HepG2 (cell line): ENCODE measurements at regions not wholly inside any gene's neighbourhood (a gene's known extent, or its start where the extent isn't known, plus 50 kb on each side); places are given as distances from the start of the nearest gene placed in this dataset.
A peak's percentile ranks its signal among the peaks of the same experiment; 100 is the strongest.

Experiments used
- AHDC1 ChIP-seq: sonication (generic); formaldehyde crosslinking; IDR thresholded peaks from 2 replicates; pipeline ENCODE4 v1.5.1; 2020; ENCODE audit warnings: mild to moderate bottlenecking, missing genetic modification reagents, borderline replicate concordance
- EZH2 ChIP-seq: conservative IDR thresholded peaks from 2 replicates; pipeline ENCODE4 v1.6.1; 2012; ENCODE audit warnings: mild to moderate bottlenecking, low read depth, low read length, moderate library complexity
- FOXA1 ChIP-seq, 2 experiments: fragments of 450-650 bp in 1 of 2; sonication (generic) in 1 of 2; formaldehyde crosslinking in 1 of 2; IDR thresholded peaks; 2 replicates each; pipeline versions ENCODE4 v1.4.0 to v1.6.1; 2016 to 2020; ENCODE audit warnings: missing genetic modification reagents in 1 of 2
- FOXC1 ChIP-seq: sonication (generic); formaldehyde crosslinking; IDR thresholded peaks from 2 replicates; pipeline ENCODE4 v1.8.0; 2022; ENCODE audit warnings: mild to moderate bottlenecking, missing genetic modification reagents, borderline replicate concordance
- FOXP4 ChIP-seq: sonication (generic); formaldehyde crosslinking; IDR thresholded peaks from 2 replicates; pipeline ENCODE4 v1.4.0; 2020; ENCODE audit warnings: missing genetic modification reagents
- GABPB1 ChIP-seq: IDR thresholded peaks from 2 replicates; pipeline ENCODE4 v1.6.1; 2016; ENCODE audit warnings: mild to moderate bottlenecking, missing genetic modification reagents, moderate library complexity, missing compliant biosample characterization
- GATAD1 ChIP-seq: IDR thresholded peaks from 2 replicates; pipeline ENCODE4 v1.6.1; 2016; ENCODE audit warnings: missing genetic modification reagents, missing compliant biosample characterization
- KLF11 ChIP-seq: IDR thresholded peaks from 2 replicates; pipeline ENCODE4 v1.6.1; 2016; ENCODE audit warnings: missing compliant biosample characterization
- MTERF4 ChIP-seq: sonication (generic); formaldehyde crosslinking; IDR thresholded peaks from 2 replicates; pipeline ENCODE4 v1.8.0; 2023; ENCODE audit warnings: mild to moderate bottlenecking, missing genetic modification reagents
- SNAPC5 ChIP-seq: sonication (generic); formaldehyde crosslinking; IDR thresholded peaks from 2 replicates; pipeline ENCODE4 v1.8.1; 2023; ENCODE audit warnings: mild to moderate bottlenecking, missing genetic modification reagents, borderline replicate concordance
- TEAD3 ChIP-seq: optimal IDR thresholded peaks from 2 replicates; pipeline ENCODE3; 2016; ENCODE audit warnings: borderline replicate concordance
- ZNF33B ChIP-seq: sonication (generic); formaldehyde crosslinking; IDR thresholded peaks from 2 replicates; pipeline ENCODE4 v1.5.1; 2020; ENCODE audit warnings: mild to moderate bottlenecking, missing genetic modification reagents
- ZNF580 ChIP-seq: IDR thresholded peaks from 2 replicates; pipeline ENCODE4 v1.6.1; 2016; ENCODE audit warnings: low read depth, borderline replicate concordance
- ZNF629 ChIP-seq: sonication (generic); formaldehyde crosslinking; conservative IDR thresholded peaks from 2 replicates; pipeline ENCODE4 v1.5.0; 2020; ENCODE audit warnings: missing genetic modification reagents
- ZNF746 ChIP-seq: sonication (generic); formaldehyde crosslinking; IDR thresholded peaks from 2 replicates; pipeline ENCODE4 v1.8.0; 2022; ENCODE audit warnings: mild to moderate bottlenecking, missing genetic modification reagents
- TF ChIP-seq, protein P1 (sequence below): sonication (generic); formaldehyde crosslinking; IDR thresholded peaks from 2 replicates; pipeline ENCODE4 v1.5.1; 2020; ENCODE audit warnings: missing genetic modification reagents, mild to moderate bottlenecking, borderline replicate concordance
- TF ChIP-seq, protein P2 (sequence below): sonication (generic); formaldehyde crosslinking; IDR thresholded peaks from 2 replicates; pipeline ENCODE4 v1.8.0; 2022; ENCODE audit warnings: missing genetic modification reagents, mild to moderate bottlenecking, borderline replicate concordance

DNA sequence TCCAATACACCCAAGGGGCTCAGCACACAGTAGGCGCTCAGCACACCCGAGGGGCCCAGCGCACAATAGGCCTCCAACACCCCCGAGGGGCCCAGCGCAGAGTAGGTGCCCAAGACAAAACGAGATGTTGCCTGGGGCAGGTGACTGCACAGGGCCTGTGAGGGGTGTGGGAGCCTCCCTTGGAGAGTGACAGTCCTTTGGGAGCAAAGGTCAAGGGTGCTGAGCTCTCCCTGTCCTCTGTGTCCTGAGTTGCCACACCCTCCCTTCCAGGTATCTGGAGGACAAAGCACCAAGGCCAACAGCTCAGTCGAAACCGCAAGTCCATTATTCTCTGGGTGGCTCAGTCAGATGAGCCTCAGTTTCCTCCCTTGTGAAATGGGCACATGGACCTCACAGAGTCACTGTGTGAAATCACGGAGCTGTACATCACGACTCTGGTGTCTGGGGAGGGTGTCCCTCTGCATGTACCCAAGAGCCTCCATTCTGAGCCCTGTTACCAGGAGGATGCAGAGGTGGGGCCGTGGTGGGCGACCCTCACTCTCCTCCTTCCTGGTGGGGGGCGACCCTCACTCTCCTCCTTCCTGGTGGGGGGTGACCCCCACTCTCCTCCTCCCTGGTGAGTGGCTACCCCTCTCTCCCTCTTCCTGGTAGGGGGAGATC lies 81.3 kb downstream of the FOXL3 start (continued):
- TF ChIP-seq AHDC1: no peak
- TF ChIP-seq MTERF4: no peak
- TF ChIP-seq FOXC1 (CRISPR knock-in tag): no peak
- TF ChIP-seq, protein P1, sequence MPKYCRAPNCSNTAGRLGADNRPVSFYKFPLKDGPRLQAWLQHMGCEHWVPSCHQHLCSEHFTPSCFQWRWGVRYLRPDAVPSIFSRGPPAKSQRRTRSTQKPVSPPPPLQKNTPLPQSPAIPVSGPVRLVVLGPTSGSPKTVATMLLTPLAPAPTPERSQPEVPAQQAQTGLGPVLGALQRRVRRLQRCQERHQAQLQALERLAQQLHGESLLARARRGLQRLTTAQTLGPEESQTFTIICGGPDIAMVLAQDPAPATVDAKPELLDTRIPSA (CRISPR knock-in tag): no peak
- 0 out of 2 replicates have a peak, but pooled peaks have one; percentile 23 for TF ChIP-seq GATAD1
- TF ChIP-seq KLF11: no peak
- peak; percentile 65; the same call in 1 of the 2 replicates for TF ChIP-seq FOXP4
- TF ChIP-seq GABPB1 (CRISPR knock-in tag): no peak; the same call in 1 of the 2 replicates
- peak; percentile 50; the same call in 1 of the 2 replicates for TF ChIP-seq ZNF580 (CRISPR knock-in tag)
- TF ChIP-seq, protein P2, sequence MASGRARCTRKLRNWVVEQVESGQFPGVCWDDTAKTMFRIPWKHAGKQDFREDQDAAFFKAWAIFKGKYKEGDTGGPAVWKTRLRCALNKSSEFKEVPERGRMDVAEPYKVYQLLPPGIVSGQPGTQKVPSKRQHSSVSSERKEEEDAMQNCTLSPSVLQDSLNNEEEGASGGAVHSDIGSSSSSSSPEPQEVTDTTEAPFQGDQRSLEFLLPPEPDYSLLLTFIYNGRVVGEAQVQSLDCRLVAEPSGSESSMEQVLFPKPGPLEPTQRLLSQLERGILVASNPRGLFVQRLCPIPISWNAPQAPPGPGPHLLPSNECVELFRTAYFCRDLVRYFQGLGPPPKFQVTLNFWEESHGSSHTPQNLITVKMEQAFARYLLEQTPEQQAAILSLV (CRISPR knock-in tag): peak; percentile 73
- TF ChIP-seq ZNF746 (CRISPR knock-in tag): no peak
- no peak for TF ChIP-seq FOXA1 (IDR thresholded peaks at IDR 0.05)
- TF ChIP-seq FOXA1 (CRISPR knock-in tag; IDR thresholded peaks at IDR 0.05): peak; percentile 23; the same call in 1 of the 2 replicates
- no peak for TF ChIP-seq ZNF33B (CRISPR knock-in tag)
- TF ChIP-seq ZNF629 (CRISPR knock-in tag): peak; percentile 100
- no peak for TF ChIP-seq SNAPC5
- TF ChIP-seq EZH2: no peak
- TF ChIP-seq TEAD3 (CRISPR knock-in tag): peak; percentile 66
